H1 (cell line): ENCODE measurements at regions not wholly inside any gene's neighbourhood (a gene's known extent, or its start where the extent isn't known, plus 50 kb on each side); places are given as distances from the start of the nearest gene placed in this dataset.

Source experiments
- CHD2 ChIP-seq: IDR thresholded peaks from 2 replicates; pipeline ENCODE4 v1.6.1; 2012; ENCODE audit warnings: low read length, improper control_type of control experiment
- EZH2 ChIP-seq: fragments of 200-600 bp; sonication (generic); IDR thresholded peaks from 2 replicates; pipeline ENCODE4 v1.7.1; 2012; ENCODE audit warnings: low read depth, mild to moderate bottlenecking, moderate library complexity, low read length, inconsistent platforms; ENCODE audit not compliant: severe bottlenecking
- GABPA ChIP-seq: IDR thresholded peaks from 2 replicates; pipeline ENCODE4 v1.6.1; 2011; ENCODE audit warnings: mild to moderate bottlenecking, low read length, moderate library complexity, borderline replicate concordance; ENCODE audit not compliant: insufficient read depth
- HDAC6 ChIP-seq: IDR thresholded peaks from one replicate; pipeline ENCODE4 v1.7.1; 2012; ENCODE audit warnings: low read depth, mild to moderate bottlenecking, inconsistent platforms, low read length, moderate library complexity
- JUN ChIP-seq: IDR thresholded peaks from 2 replicates; pipeline ENCODE4 v1.6.1; 2011; ENCODE audit warnings: low read depth, mild to moderate bottlenecking, improper control_type of control experiment, low read length
- KDM1A ChIP-seq: fragments of 200-600, 300-600 bp; sonication (generic); IDR thresholded peaks from 2 replicates; pipeline ENCODE4 v1.7.1; 2016; ENCODE audit warnings: mild to moderate bottlenecking, low read length, borderline replicate concordance
- TF ChIP-seq, protein P1 (sequence below): IDR thresholded peaks from 2 replicates; pipeline ENCODE4 v1.6.1; 2011; ENCODE audit warnings: low read depth, mild to moderate bottlenecking, low read length; ENCODE audit not compliant: insufficient read depth

DNA sequence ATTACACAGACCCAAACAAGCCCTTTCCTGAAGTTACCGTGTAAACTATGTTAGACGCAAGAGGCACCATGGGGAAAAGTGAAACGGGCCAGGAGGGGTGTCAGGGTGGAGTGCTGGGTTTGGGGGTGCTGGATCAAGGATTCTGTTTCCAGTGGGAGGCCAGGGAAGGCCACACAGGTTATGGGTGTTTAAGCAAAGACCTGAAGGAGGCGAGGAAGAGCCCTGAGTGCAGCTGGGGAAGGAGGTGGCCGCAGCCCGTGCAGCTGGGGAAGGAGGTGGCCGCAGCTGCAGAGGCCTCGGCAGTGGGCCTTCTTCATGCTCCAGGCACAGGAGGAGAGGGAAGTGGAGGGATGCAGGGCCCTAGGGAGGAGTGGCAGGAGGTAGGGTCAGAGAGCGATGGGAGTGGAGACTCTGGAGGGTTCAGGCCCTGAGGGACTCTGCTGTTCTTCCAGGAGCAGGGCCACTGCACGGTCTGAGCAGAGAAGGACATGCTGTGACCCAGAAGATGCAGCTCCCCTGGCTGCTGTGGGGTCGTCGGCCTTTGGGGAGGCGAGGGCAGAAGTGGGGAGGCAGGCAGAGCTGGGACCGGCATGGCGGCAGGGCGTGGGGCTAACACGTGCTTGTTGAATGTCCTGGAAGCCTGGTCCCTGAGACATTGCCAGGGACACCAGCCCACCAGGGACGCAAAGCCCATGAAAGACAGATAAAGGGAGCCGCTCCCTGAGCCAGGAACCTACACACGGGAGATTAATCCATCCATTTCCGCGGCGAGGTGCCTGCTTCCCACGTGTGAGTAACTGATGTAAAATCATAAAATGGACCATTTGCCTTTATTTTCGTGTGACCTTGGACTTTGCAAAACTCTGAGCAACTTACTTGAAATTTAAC is 1049.1 kb downstream of the BRD1 start (continued):
- no peak for TF ChIP-seq EZH2
- no peak for TF ChIP-seq GABPA
- no peak for TF ChIP-seq JUN
- TF ChIP-seq, protein P1, sequence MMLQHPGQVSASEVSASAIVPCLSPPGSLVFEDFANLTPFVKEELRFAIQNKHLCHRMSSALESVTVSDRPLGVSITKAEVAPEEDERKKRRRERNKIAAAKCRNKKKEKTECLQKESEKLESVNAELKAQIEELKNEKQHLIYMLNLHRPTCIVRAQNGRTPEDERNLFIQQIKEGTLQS = no peak
- no peak for TF ChIP-seq KDM1A
- no peak for TF ChIP-seq HDAC6
- TF ChIP-seq CHD2 = no peak
